ENCODE measurements at regions not wholly inside any gene's neighbourhood (a gene's known extent, or its start where the extent isn't known, plus 50 kb on each side); places are given as distances from the start of the nearest gene placed in this dataset.

- TF ChIP-seq CTCF (IDR thresholded peaks at IDR 0.05) (no peak), POLR2AphosphoS5 (IDR thresholded peaks at IDR 0.05; ENCODE audit: insufficient read depth in 1 of 2, low read depth in 1 of 2) (no peak)
Measured at GRCh38 chr5:19369561-19369960, 618.4 kb downstream of the CDH18 start.

Data from vagina (tissue), 2 donors.